ENCODE measurements at regions not wholly inside any gene's neighbourhood (a gene's known extent, or its start where the extent isn't known, plus 50 kb on each side); places are given as distances from the start of the nearest gene placed in this dataset.

DNA sequence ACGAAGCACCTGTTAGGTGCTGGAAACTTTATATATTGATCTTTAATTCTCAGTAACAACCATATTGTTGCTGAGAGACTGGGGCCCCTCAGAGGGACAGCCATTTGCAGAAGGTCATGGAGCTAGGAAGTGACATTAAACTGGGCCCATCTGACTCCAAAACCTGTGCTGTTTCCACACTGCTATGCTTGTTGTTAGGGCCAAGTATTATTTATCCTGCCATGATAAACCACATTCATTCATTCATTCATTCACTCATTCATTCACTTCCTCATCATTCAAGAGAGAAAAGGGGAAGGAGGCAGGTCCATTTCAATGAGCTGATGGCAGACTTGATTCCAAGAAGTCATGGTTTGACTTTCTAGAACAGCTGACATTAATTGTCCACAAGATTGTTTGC is 237.4 kb downstream of the STIM2 start:
- TF ChIP-seq ZNF274 (IDR thresholded peaks at IDR 0.05; ENCODE audit: low read depth, low read length), result no peak
- no peak for TF ChIP-seq YY1 (IDR thresholded peaks at IDR 0.05; ENCODE audit: insufficient read depth, insufficient read length)

Data from NT2/D1 (cell line).